Progenitor cell of endocrine pancreas (in vitro differentiated cells): ENCODE measurements at regions not wholly inside any gene's neighbourhood (a gene's known extent, or its start where the extent isn't known, plus 50 kb on each side); places are given as distances from the start of the nearest gene placed in this dataset.
A peak's percentile ranks its signal among the peaks of the same experiment; 100 is the strongest.

Source experiments
- DNase-seq: peaks from one replicate; pipeline ENCODE4 v3.0.0; 2021; ENCODE audit warnings: low spot score; ENCODE audit not compliant: unreplicated experiment
- H3K27ac Mint-ChIP-seq: 2 replicates; pipeline ENCODE4 v1.8.0; 2021; ENCODE audit warnings: mild to moderate bottlenecking, moderate library complexity, mixed read lengths
- H3K27me3 Mint-ChIP-seq: 2 replicates; pipeline ENCODE4 v1.8.0; 2021; ENCODE audit warnings: mixed read lengths
- H3K36me3 Mint-ChIP-seq: 2 replicates; pipeline ENCODE4 v1.8.0; 2022; ENCODE audit warnings: mixed read lengths; ENCODE audit not compliant: insufficient read depth
- H3K4me1 Mint-ChIP-seq: 2 replicates; pipeline ENCODE4 v1.8.0; 2021; ENCODE audit warnings: low read depth, mixed read lengths
- H3K4me3 Mint-ChIP-seq: 2 replicates; pipeline ENCODE4 v1.8.0; 2021; ENCODE audit warnings: low read depth, mild to moderate bottlenecking, moderate library complexity, mixed read lengths
- H3K9me3 Mint-ChIP-seq: 2 replicates; pipeline ENCODE4 v1.8.0; 2021; ENCODE audit warnings: low read depth, mixed read lengths
- CTCF ChIP-seq: fragments of 200-600 bp; sonication (generic); IDR thresholded peaks from one replicate; pipeline ENCODE4 v1.5.0; 2021; ENCODE audit warnings: antibody characterized with exemption, mild to moderate bottlenecking; ENCODE audit not compliant: unreplicated experiment

- Mint-ChIP-seq H3K27ac (no peak overlapping the region), H3K9me3 (no peaks in the 10 kb centered on the region), H3K4me3 (no peak overlapping the region), H3K4me1 (no peaks in the 10 kb centered on the region), H3K27me3 (no peaks in the 10 kb centered on the region), H3K36me3 (no peaks in the 10 kb centered on the region)
- no peak for TF ChIP-seq CTCF
- DNase-seq, result no peak
These were observed 1897.8 kb upstream of the PCDH10 start for GRCh38 chr4:131251321-131251720.

- H3K36me3 Mint-ChIP-seq, result no peaks in the 10 kb centered on the region
- no peaks in the 10 kb centered on the region for H3K9me3 Mint-ChIP-seq
- H3K27me3 Mint-ChIP-seq, result no peaks in the 10 kb centered on the region
- H3K4me3 Mint-ChIP-seq, result no peak overlapping the region
- no peak overlapping the region for H3K27ac Mint-ChIP-seq
- no peaks in the 10 kb centered on the region for H3K4me1 Mint-ChIP-seq
- no peak for TF ChIP-seq CTCF
- no peak for DNase-seq
These were observed 1891.9 kb upstream of the PCDH10 start for GRCh38 chr4:131257241-131257640.

- no peak for TF ChIP-seq CTCF
- DNase-seq, result no peak
- Mint-ChIP-seq H3K9me3 (no peaks in the 10 kb centered on the region), H3K4me1 (no peaks in the 10 kb centered on the region), H3K27me3 (no peaks in the 10 kb centered on the region), H3K4me3 (no peak overlapping the region), H3K36me3 (no peaks in the 10 kb centered on the region), H3K27ac (no peak overlapping the region)
These were observed 1890.7 kb upstream of the PCDH10 start for GRCh38 chr4:131258361-131258760.

- no peak for DNase-seq
- Mint-ChIP-seq H3K27me3 (no peaks in the 10 kb centered on the region), H3K27ac (peak overlapping the region; percentile 16), H3K9me3 (peaks cover 32% of the 10 kb centered on the region), H3K4me1 (no peaks in the 10 kb centered on the region), H3K4me3 (no peak overlapping the region), H3K36me3 (peaks cover 1% of the 10 kb centered on the region)
- no peak for TF ChIP-seq CTCF
These were observed 1860.7 kb upstream of the PCDH10 start for GRCh38 chr4:131288441-131288840.

- no peaks in the 10 kb centered on the region for H3K27me3 Mint-ChIP-seq
- H3K4me1 Mint-ChIP-seq, result no peaks in the 10 kb centered on the region
- TF ChIP-seq CTCF, result no peak
- no peak overlapping the region for H3K27ac Mint-ChIP-seq
- DNase-seq, result no peak
- no peak overlapping the region for H3K4me3 Mint-ChIP-seq
- H3K9me3 Mint-ChIP-seq, result peaks cover 6% of the 10 kb centered on the region
- no peaks in the 10 kb centered on the region for H3K36me3 Mint-ChIP-seq
These were observed 1852.9 kb upstream of the PCDH10 start for GRCh38 chr4:131296192-131296591.
